ENCODE measurements at regions not wholly inside any gene's neighbourhood (a gene's known extent, or its start where the extent isn't known, plus 50 kb on each side); places are given as distances from the start of the nearest gene placed in this dataset.

GRCh38 chr14:106390401-106390800, 864.0 kb downstream of the TMEM121 start:
- TF ChIP-seq, protein P1, sequence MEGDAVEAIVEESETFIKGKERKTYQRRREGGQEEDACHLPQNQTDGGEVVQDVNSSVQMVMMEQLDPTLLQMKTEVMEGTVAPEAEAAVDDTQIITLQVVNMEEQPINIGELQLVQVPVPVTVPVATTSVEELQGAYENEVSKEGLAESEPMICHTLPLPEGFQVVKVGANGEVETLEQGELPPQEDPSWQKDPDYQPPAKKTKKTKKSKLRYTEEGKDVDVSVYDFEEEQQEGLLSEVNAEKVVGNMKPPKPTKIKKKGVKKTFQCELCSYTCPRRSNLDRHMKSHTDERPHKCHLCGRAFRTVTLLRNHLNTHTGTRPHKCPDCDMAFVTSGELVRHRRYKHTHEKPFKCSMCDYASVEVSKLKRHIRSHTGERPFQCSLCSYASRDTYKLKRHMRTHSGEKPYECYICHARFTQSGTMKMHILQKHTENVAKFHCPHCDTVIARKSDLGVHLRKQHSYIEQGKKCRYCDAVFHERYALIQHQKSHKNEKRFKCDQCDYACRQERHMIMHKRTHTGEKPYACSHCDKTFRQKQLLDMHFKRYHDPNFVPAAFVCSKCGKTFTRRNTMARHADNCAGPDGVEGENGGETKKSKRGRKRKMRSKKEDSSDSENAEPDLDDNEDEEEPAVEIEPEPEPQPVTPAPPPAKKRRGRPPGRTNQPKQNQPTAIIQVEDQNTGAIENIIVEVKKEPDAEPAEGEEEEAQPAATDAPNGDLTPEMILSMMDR (IDR thresholded peaks at IDR 0.05) = no peak
- no peak for TF ChIP-seq POLR2A (IDR thresholded peaks at IDR 0.05)

Data from body of pancreas (tissue), 4 donors.